ENCODE measurements at regions not wholly inside any gene's neighbourhood (a gene's known extent, or its start where the extent isn't known, plus 50 kb on each side); places are given as distances from the start of the nearest gene placed in this dataset.
"Not testable (repeated sequence)": the region's sequence is repeated elsewhere in the genome, so short reads cannot be mapped to it uniquely, and the experiment has no call there.

GRCh38 chr6:26937258-26937657 is 277.7 kb upstream of the ZNF322 start:
- H3K4me3 ChIP-seq (replicated peaks in 1 of 3; ENCODE audit: insufficient read depth in 1 of 3, low read depth in 2 of 3, low read length in 3 of 3); intact Hi-C loops (cut with micrococcal nuclease; ENCODE audit: unreplicated experiment); H3K36me3 ChIP-seq (replicated peaks in 1 of 2; ENCODE audit: control insufficient read depth in 1 of 2, insufficient read depth in 2 of 2, low read length in 2 of 2); H3K27me3 ChIP-seq (ENCODE audit: control insufficient read depth in 1 of 2, insufficient read depth in 2 of 2, low read length in 2 of 2); CTCF ChIA-PET (ENCODE audit: low intra/inter-chr PET ratio, low total read pairs); H3K9me3 ChIP-seq (ENCODE audit: low read length); H3K4me2 ChIP-seq (ENCODE audit: low read depth, low read length); BruUV-seq (replicated peaks); H3K4me1 ChIP-seq (ENCODE audit: insufficient read depth, low read length); DNase-seq (ENCODE audit: low spot score); ATAC-seq; POLR2A ChIA-PET; H3K27ac ChIP-seq (ENCODE audit: extremely low read length, insufficient read depth, low read length); H3K79me2 ChIP-seq (ENCODE audit: insufficient read depth, low read length); FAIRE-seq; H4K20me1 ChIP-seq (ENCODE audit: insufficient read depth, low read length); H2AFZ ChIP-seq (ENCODE audit: low read length); in situ Hi-C loops (cut with HindIII; ENCODE audit: extremely low pct_ligation_motif_present, low pct_unique_long_range_greater_than_20kb); H3K9ac ChIP-seq (ENCODE audit: insufficient read depth, low read depth, low read length): not testable (repeated sequence)
- 35% methylated on average over 1 of the region's 1 CpG for WGBS (ENCODE audit: low lambda C conversion rate)
- TF ChIP-seq MAFK (conservative IDR thresholded peaks at IDR 0.05 in 1 of 2, IDR thresholded peaks at IDR 0.05 in 1 of 2; ENCODE audit: low read length in 2 of 2) (peak; percentile 22 to 75; a peak in 2 of 4 replicates), MAFF (IDR thresholded peaks at IDR 0.05; ENCODE audit: low read depth, low read length) (peak; percentile 58; the same call in 1 of the 2 replicates)

- H4K20me1 ChIP-seq (ENCODE audit: insufficient read depth, low read length); in situ Hi-C loops (cut with HindIII; ENCODE audit: extremely low pct_ligation_motif_present, low pct_unique_long_range_greater_than_20kb); FAIRE-seq; H3K4me3 ChIP-seq (replicated peaks in 1 of 3; ENCODE audit: insufficient read depth in 1 of 3, low read depth in 2 of 3, low read length in 3 of 3); BruUV-seq (replicated peaks); DNase-seq (ENCODE audit: low spot score); H2AFZ ChIP-seq (ENCODE audit: low read length); H3K9me3 ChIP-seq (ENCODE audit: low read length); ATAC-seq; H3K9ac ChIP-seq (ENCODE audit: insufficient read depth, low read depth, low read length); H3K36me3 ChIP-seq (replicated peaks in 1 of 2; ENCODE audit: control insufficient read depth in 1 of 2, insufficient read depth in 2 of 2, low read length in 2 of 2); H3K79me2 ChIP-seq (ENCODE audit: insufficient read depth, low read length); H3K4me1 ChIP-seq (ENCODE audit: insufficient read depth, low read length); intact Hi-C loops (cut with micrococcal nuclease; ENCODE audit: unreplicated experiment); H3K27me3 ChIP-seq (ENCODE audit: control insufficient read depth in 1 of 2, insufficient read depth in 2 of 2, low read length in 2 of 2); CTCF ChIA-PET (ENCODE audit: low intra/inter-chr PET ratio, low total read pairs); H3K27ac ChIP-seq (ENCODE audit: extremely low read length, insufficient read depth, low read length); POLR2A ChIA-PET; H3K4me2 ChIP-seq (ENCODE audit: low read depth, low read length); TF ChIP-seq ATF7 (CRISPR knock-in tag; IDR thresholded peaks at IDR 0.05): not testable (repeated sequence)
- TF ChIP-seq ATF7 (IDR thresholded peaks at IDR 0.05): peak; percentile 58
- WGBS (ENCODE audit: low lambda C conversion rate): 33% methylated on average over 3 of the region's 3 CpGs
Measured at GRCh38 chr6:26951211-26951610, 291.7 kb upstream of the ZNF322 start.

Data from HepG2 (cell line).